ENCODE measurements at regions not wholly inside any gene's neighbourhood (a gene's known extent, or its start where the extent isn't known, plus 50 kb on each side); places are given as distances from the start of the nearest gene placed in this dataset.

- TF ChIP-seq ZFP3 (CRISPR knock-in tag; IDR thresholded peaks at IDR 0.05) = no peak
- no peak for TF ChIP-seq ZNF565 (CRISPR knock-in tag; conservative IDR thresholded peaks at IDR 0.05; ENCODE audit: low read depth)
- TF ChIP-seq ESRRG (CRISPR knock-in tag; IDR thresholded peaks at IDR 0.05) = no peak
Observed at GRCh38 chr9:33662871-33663270, 132.5 kb upstream of the PRSS3 start.

Measured in SK-N-SH treated with all-trans-retinoic acid at 6 μM for 48 hours (cell line).